Retinal pigment epithelial cell (primary cell): ENCODE measurements at regions not wholly inside any gene's neighbourhood (a gene's known extent, or its start where the extent isn't known, plus 50 kb on each side); places are given as distances from the start of the nearest gene placed in this dataset.

Experiments used
- DNase-seq: peaks from one replicate; pipeline ENCODE4 v3.0.0-alpha.2; 2010; ENCODE audit warnings: low read depth
- H3K4me3 ChIP-seq: 2 replicates; pipeline ENCODE4 v1.5.1; 2011; ENCODE audit warnings: mild to moderate bottlenecking, low read length, control low read depth, moderate library complexity
- TF ChIP-seq, protein P1 (sequence below): conservative IDR thresholded peaks from 2 replicates; pipeline ENCODE4 v1.5.1; 2011; ENCODE audit warnings: low read depth, low read length, control low read depth, inconsistent platforms

DNA sequence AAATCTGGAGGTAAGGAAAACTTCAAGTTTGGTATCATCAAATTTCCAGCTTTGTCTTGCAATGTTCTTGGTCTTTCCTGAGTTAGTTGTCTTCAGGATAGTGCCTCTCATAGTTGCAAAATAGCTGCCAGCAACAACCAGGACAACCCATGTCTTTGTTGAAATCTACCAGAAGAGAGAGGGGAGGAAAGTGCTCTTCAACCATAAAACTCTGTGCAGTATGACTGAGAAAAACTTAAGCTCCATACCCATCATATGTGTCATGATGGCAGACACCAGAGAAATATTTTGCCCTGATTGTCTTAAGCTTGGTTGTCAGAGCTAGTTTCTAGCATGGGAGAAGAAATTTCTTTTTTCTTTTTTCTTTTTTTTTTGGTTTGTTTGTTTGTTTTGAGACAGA, 103.3 kb downstream of the SPRY2 start:
- DNase-seq: no peak
- TF ChIP-seq, protein P1, sequence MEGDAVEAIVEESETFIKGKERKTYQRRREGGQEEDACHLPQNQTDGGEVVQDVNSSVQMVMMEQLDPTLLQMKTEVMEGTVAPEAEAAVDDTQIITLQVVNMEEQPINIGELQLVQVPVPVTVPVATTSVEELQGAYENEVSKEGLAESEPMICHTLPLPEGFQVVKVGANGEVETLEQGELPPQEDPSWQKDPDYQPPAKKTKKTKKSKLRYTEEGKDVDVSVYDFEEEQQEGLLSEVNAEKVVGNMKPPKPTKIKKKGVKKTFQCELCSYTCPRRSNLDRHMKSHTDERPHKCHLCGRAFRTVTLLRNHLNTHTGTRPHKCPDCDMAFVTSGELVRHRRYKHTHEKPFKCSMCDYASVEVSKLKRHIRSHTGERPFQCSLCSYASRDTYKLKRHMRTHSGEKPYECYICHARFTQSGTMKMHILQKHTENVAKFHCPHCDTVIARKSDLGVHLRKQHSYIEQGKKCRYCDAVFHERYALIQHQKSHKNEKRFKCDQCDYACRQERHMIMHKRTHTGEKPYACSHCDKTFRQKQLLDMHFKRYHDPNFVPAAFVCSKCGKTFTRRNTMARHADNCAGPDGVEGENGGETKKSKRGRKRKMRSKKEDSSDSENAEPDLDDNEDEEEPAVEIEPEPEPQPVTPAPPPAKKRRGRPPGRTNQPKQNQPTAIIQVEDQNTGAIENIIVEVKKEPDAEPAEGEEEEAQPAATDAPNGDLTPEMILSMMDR: no peak
- no peak overlapping the region for H3K4me3 ChIP-seq

- DNase-seq: no peak
- H3K4me3 ChIP-seq: no peak overlapping the region
- TF ChIP-seq, protein P1: no peak
Observed at GRCh38 chr13:80235967-80236302, 105.0 kb downstream of the SPRY2 start.

DNA sequence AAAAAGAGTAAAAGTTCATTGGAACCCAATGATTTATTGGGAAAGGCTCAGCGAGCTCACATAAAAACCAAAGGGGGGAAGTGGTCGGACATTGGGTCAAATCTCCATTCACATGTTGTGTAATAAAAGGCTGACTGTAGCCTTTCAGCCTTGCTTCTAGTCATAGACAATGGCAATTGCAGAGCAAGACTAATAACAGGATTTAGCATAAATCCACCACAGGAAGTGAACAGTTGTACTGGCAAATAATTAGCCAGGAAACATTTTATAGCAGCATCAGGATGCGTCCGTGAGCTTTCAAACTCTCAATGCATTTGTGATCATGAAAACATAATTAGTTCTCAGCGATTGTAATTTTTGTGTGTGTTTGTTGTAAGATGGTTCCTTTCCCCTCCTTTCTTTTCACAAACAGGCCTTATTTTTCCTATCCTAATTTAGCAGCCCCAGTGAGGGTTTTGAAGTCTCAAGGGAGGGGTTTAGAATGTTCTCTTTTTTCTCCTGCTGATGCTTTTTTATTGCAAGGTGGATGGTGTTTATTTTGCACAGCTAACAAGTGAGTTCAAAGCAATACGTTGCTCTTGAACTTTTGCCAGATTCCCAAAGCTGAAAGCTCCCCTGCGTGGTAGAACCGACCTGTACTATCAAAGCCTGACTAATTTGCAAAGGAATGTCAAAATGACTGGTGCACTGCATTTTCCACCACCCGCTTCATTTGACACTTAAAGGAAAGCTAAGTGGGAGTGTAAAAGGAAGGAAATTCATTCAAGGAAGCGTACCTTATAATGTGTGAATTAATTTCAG, 105.6 kb downstream of the SPRY2 start:
- no peak for DNase-seq
- H3K4me3 ChIP-seq: no peak overlapping the region
- TF ChIP-seq, protein P1: no peak

DNA sequence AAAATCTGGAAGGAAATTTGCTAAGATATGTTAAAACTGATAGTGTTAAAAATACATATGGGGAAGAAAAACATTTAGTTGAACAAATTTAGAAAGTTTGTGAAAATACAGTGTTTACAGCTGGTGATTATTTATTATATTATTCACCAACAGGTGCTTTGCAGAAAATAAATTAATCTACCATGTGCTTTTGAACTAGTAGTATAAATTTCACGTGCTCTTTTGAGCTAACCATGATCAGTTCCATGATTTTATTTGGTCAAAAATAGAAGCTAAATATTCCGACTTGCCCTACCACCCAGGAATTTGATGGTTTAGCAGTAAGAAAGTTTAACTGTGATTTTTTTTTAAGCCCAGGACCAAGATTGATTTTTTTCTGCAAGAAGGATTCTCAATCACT, 113.3 kb downstream of the SPRY2 start:
- no peak overlapping the region for H3K4me3 ChIP-seq
- no peak for DNase-seq
- TF ChIP-seq, protein P1: no peak

- DNase-seq: no peak
- no peak overlapping the region for H3K4me3 ChIP-seq
- TF ChIP-seq, protein P1: no peak
Observed at GRCh38 chr13:80226645-80227044, 114.3 kb downstream of the SPRY2 start.

DNA sequence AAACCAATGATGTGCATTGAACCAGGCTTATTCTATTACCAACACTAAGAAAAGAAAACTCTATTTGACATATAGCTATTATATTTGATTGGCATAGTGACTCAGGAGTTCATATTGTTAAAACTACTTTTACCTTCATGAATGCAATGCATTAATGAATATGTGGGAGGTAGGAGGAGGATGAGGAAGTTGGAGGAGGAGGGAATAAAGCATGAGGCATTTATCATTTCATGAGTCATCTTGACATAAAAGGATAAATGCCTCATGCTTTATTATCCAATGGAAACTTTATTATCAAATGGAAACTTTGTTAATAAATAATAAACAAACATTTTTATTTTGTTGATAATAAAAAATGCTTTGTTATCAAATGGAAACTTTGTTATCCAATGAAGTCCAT, 116.5 kb downstream of the SPRY2 start:
- H3K4me3 ChIP-seq: no peak overlapping the region
- TF ChIP-seq, protein P1: no peak
- DNase-seq: no peak

GRCh38 chr13:80217614-80218456, 123.1 kb downstream of the SPRY2 start:
- peak; percentile 68 for DNase-seq
- no peak overlapping the region for H3K4me3 ChIP-seq
- TF ChIP-seq, protein P1: no peak
